ENCODE measurements at regions not wholly inside any gene's neighbourhood (a gene's known extent, or its start where the extent isn't known, plus 50 kb on each side); places are given as distances from the start of the nearest gene placed in this dataset.
"Not testable (repeated sequence)": the region's sequence is repeated elsewhere in the genome, so short reads cannot be mapped to it uniquely, and the experiment has no call there.

DNA sequence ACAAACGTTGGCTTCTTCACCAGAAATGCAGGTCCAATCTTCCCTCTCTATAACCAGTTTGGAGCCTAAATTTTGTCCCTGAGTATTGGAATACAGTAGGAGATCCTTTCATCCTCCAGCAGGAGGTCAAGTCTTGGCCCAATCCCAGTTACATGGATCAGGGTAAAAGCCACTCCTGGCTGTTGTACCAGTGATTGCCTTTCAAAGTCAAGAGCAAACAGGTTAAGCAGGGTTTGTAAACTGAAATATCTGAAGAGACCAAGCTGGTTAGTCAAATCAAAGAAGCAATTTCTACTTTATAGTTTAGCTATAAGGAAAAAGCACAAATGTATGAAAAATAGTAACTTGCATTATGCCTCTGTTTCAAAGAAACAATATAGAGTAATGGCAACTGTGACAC lies 329.4 kb downstream of the NAF1 start:
- Histone ChIP-seq H3K4me1 (no peaks in the 10 kb centered on the region), H3K27ac (no peak overlapping the region), H3K27me3 (no peaks in the 10 kb centered on the region), H3K9me3 (no peaks in the 10 kb centered on the region), H3K4me3 (no peak overlapping the region), H3K36me3 (no peaks in the 10 kb centered on the region)
- TF ChIP-seq POLR2AphosphoS5 (IDR thresholded peaks at IDR 0.05; ENCODE audit: insufficient read depth in 1 of 2, low read depth in 1 of 2) (no peak), POLR2A (IDR thresholded peaks at IDR 0.05) (no peak)
- TF ChIP-seq, protein P1, sequence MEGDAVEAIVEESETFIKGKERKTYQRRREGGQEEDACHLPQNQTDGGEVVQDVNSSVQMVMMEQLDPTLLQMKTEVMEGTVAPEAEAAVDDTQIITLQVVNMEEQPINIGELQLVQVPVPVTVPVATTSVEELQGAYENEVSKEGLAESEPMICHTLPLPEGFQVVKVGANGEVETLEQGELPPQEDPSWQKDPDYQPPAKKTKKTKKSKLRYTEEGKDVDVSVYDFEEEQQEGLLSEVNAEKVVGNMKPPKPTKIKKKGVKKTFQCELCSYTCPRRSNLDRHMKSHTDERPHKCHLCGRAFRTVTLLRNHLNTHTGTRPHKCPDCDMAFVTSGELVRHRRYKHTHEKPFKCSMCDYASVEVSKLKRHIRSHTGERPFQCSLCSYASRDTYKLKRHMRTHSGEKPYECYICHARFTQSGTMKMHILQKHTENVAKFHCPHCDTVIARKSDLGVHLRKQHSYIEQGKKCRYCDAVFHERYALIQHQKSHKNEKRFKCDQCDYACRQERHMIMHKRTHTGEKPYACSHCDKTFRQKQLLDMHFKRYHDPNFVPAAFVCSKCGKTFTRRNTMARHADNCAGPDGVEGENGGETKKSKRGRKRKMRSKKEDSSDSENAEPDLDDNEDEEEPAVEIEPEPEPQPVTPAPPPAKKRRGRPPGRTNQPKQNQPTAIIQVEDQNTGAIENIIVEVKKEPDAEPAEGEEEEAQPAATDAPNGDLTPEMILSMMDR (IDR thresholded peaks at IDR 0.05): no peak
- intact Hi-C loops (cut with DNase I): no loop called here
- DNase-seq (ENCODE audit: extremely low spot score in 2 of 2): no peak

- intact Hi-C loops (cut with DNase I): no loop called here
- Histone ChIP-seq H3K9me3 (no peaks in the 10 kb centered on the region), H3K27me3 (no peaks in the 10 kb centered on the region), H3K4me1 (no peaks in the 10 kb centered on the region), H3K36me3 (no peaks in the 10 kb centered on the region), H3K27ac (no peak overlapping the region), H3K4me3 (no peak overlapping the region)
- TF ChIP-seq POLR2A (IDR thresholded peaks at IDR 0.05) (no peak), POLR2AphosphoS5 (IDR thresholded peaks at IDR 0.05; ENCODE audit: insufficient read depth in 1 of 2, low read depth in 1 of 2) (no peak)
- TF ChIP-seq, protein P1 (IDR thresholded peaks at IDR 0.05): no peak
- no peak for DNase-seq (ENCODE audit: extremely low spot score in 2 of 2)
Measured at GRCh38 chr4:162836773-162837172, 329.9 kb downstream of the NAF1 start.

DNA sequence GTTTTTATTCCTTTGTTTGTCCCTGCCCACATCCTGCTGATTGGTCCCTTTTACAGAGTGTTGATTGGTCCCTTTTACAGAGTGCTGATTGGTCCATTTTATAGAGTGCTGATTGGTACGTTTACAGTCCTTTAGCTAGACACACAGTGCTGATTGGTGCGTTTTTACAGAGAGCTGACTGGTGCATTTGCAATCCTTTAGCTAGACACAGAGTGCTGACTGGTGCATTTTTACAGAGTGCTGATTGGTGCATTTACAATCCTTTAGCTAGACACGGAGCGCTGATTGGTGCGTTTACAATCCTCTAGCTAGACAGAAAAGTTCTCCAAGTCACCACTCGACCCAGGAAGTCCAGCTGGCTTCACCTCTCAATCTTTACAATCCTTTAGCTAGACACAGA lies 330.4 kb downstream of the NAF1 start:
- H3K9me3 ChIP-seq; H3K27me3 ChIP-seq; H3K36me3 ChIP-seq; H3K4me1 ChIP-seq; intact Hi-C loops (cut with DNase I); H3K4me3 ChIP-seq; DNase-seq (ENCODE audit: extremely low spot score in 2 of 2); H3K27ac ChIP-seq: not testable (repeated sequence)

DNA sequence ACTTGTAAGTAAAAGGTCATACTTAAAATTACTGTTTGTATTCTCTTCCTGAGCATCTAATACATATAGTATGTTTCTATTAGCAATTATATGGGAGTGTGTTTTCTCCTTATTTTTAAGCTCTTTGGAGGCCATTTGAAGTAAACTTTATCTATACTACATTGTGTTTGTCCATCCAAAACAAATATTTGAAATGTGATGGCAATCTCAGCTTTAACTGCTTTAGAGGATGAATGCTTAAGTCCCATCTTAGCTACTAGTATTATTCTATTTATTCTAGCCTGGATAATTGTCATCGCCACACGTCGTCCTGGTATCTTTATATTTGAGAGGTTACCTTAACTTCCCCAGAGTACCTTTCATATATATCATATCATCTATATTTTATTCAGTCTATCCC lies 335.8 kb downstream of the NAF1 start:
- no peak for DNase-seq (ENCODE audit: extremely low spot score in 2 of 2)
- Histone ChIP-seq H3K27me3 (no peaks in the 10 kb centered on the region), H3K4me3 (no peak overlapping the region), H3K27ac (no peak overlapping the region), H3K4me1 (no peaks in the 10 kb centered on the region), H3K36me3 (no peaks in the 10 kb centered on the region), H3K9me3 (no peaks in the 10 kb centered on the region)
- TF ChIP-seq POLR2AphosphoS5 (IDR thresholded peaks at IDR 0.05; ENCODE audit: insufficient read depth in 1 of 2, low read depth in 1 of 2): no peak
- TF ChIP-seq, protein P1 (IDR thresholded peaks at IDR 0.05): no peak
- TF ChIP-seq POLR2A (IDR thresholded peaks at IDR 0.05): no peak
- intact Hi-C loops (cut with DNase I): no loop called here

GRCh38 chr4:162817374-162817773 lies 349.3 kb downstream of the NAF1 start:
- H3K27me3 ChIP-seq; intact Hi-C loops (cut with DNase I): not testable (repeated sequence)

GRCh38 chr4:162804351-162804924 lies 362.3 kb downstream of the NAF1 start:
- H3K4me3 ChIP-seq: no peak overlapping the region
- intact Hi-C loops (cut with DNase I): no loop called here
- no peaks in the 10 kb centered on the region for H3K27me3 ChIP-seq
- DNase-seq (ENCODE audit: extremely low spot score in 2 of 2): no peak
- no peaks in the 10 kb centered on the region for H3K9me3 ChIP-seq
- no peak overlapping the region for H3K27ac ChIP-seq
- H3K4me1 ChIP-seq: no peaks in the 10 kb centered on the region
- TF ChIP-seq, protein P1 (IDR thresholded peaks at IDR 0.05): no peak
- H3K36me3 ChIP-seq: no peaks in the 10 kb centered on the region

More at GRCh38 chr4:162817374-162817773, 349.3 kb downstream of the NAF1 start:
- H3K27ac ChIP-seq; H3K4me1 ChIP-seq; H3K4me3 ChIP-seq; DNase-seq (ENCODE audit: extremely low spot score in 2 of 2); H3K9me3 ChIP-seq; H3K36me3 ChIP-seq: not testable (repeated sequence)

Measured in vagina (tissue), 2 donors.